ENCODE measurements at regions not wholly inside any gene's neighbourhood (a gene's known extent, or its start where the extent isn't known, plus 50 kb on each side); places are given as distances from the start of the nearest gene placed in this dataset.
"Not testable (repeated sequence)": the region's sequence is repeated elsewhere in the genome, so short reads cannot be mapped to it uniquely, and the experiment has no call there.

GRCh38 chr7:81408728-81409127 is 361.1 kb downstream of the HGF start:
- no peak overlapping the region for H3K4me3 ChIP-seq
- H3K27me3 ChIP-seq = no peaks in the 10 kb centered on the region
- no peaks in the 10 kb centered on the region for H3K4me1 ChIP-seq
- no peak overlapping the region for H3K9ac ChIP-seq
- no peak overlapping the region for H3K27ac ChIP-seq
- H4K20me1 ChIP-seq = no peaks in the 10 kb centered on the region
- TF ChIP-seq Cebpa-rat (IDR thresholded peaks at IDR 0.05) = no peak
- H3K4me2 ChIP-seq = no peak overlapping the region
- no peaks in the 10 kb centered on the region; a peak in 2 of 22 replicates for H3K9me3 ChIP-seq (replicated peaks in 1 of 11)
- no peaks in the 10 kb centered on the region for H3K36me3 ChIP-seq

DNA sequence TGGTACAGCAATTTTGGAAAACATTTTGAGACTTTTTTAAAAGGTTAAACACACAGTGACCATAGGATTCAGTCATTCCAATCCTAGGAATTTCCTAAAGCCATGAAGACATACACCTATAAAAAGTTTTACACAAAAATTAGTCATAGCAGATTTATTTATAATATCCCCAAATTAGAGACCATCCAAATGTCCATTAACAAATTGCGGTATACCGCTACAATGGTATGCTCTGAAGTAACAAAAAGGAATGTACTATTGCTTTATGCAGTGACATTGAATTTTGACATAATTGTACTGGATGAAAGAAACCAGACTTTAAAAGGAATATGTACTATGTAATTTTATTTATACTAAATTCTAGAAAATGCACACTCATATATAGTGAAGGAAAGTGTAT is 362.8 kb downstream of the HGF start:
- TF ChIP-seq Cebpa-rat (IDR thresholded peaks at IDR 0.05) = no peak

GRCh38 chr7:81404669-81405068 is 365.2 kb downstream of the HGF start:
- H3K9ac ChIP-seq = no peak overlapping the region
- H3K4me1 ChIP-seq = no peaks in the 10 kb centered on the region
- no peak overlapping the region for H3K4me3 ChIP-seq
- no peak overlapping the region for H3K27ac ChIP-seq
- H4K20me1 ChIP-seq = no peaks in the 10 kb centered on the region
- no peaks in the 10 kb centered on the region for H3K36me3 ChIP-seq
- no peaks in the 10 kb centered on the region for H3K27me3 ChIP-seq
- H3K4me2 ChIP-seq = no peak overlapping the region
- no peak for TF ChIP-seq Cebpa-rat (IDR thresholded peaks at IDR 0.05)
- no peaks in the 10 kb centered on the region; a peak in 2 of 22 replicates for H3K9me3 ChIP-seq (replicated peaks in 1 of 11)

More for the DNA sequence above, 362.8 kb downstream of the HGF start:
- Histone ChIP-seq H3K27me3 (no peaks in the 10 kb centered on the region), H3K36me3 (no peaks in the 10 kb centered on the region), H4K20me1 (no peaks in the 10 kb centered on the region), H3K27ac (no peak overlapping the region), H3K4me1 (no peaks in the 10 kb centered on the region), H3K4me2 (no peak overlapping the region), H3K4me3 (no peak overlapping the region), H3K9me3 (replicated peaks in 1 of 11) (no peaks in the 10 kb centered on the region; a peak in 2 of 22 replicates), H3K9ac (no peak overlapping the region)

DNA sequence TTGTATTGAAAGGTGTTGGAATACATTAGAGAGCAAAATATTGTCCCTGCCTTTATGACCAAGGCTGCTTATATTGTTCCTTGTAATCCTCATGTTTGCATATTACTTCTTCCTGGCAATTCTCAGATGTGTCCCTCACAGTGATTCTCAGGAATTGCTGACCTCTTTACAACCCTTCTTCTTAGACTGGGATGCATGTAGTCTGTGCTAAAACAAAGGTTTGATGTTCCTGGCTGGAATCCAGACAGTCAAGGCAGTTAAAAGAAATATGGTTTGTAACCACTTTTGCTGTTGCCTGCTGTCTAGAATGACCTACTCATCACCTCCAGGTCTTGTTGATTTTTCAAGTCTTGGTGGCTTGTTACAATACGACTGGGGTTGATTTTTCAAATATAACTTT is 367.6 kb downstream of the HGF start:
- H3K4me1 ChIP-seq = no peaks in the 10 kb centered on the region
- no peak overlapping the region for H3K4me2 ChIP-seq
- H3K9me3 ChIP-seq (replicated peaks in 1 of 11) = no peaks in the 10 kb centered on the region; a peak in 2 of 22 replicates
- no peaks in the 10 kb centered on the region for H4K20me1 ChIP-seq
- no peak overlapping the region for H3K9ac ChIP-seq
- H3K27me3 ChIP-seq = no peaks in the 10 kb centered on the region
- TF ChIP-seq Cebpa-rat (IDR thresholded peaks at IDR 0.05) = no peak
- H3K36me3 ChIP-seq = no peaks in the 10 kb centered on the region
- H3K27ac ChIP-seq = no peak overlapping the region
- H3K4me3 ChIP-seq = no peak overlapping the region

GRCh38 chr7:81399471-81399870 is 370.4 kb downstream of the HGF start:
- TF ChIP-seq Cebpa-rat (IDR thresholded peaks at IDR 0.05) = no peak
- H3K4me3 ChIP-seq = no peak overlapping the region
- no peaks in the 10 kb centered on the region for H3K27me3 ChIP-seq
- no peak overlapping the region for H3K4me2 ChIP-seq
- H3K36me3 ChIP-seq = no peaks in the 10 kb centered on the region
- no peak overlapping the region for H3K27ac ChIP-seq
- H3K9me3 ChIP-seq (replicated peaks in 1 of 11) = no peaks in the 10 kb centered on the region; a peak in 2 of 22 replicates
- no peaks in the 10 kb centered on the region for H4K20me1 ChIP-seq
- H3K9ac ChIP-seq = no peak overlapping the region
- no peaks in the 10 kb centered on the region for H3K4me1 ChIP-seq

DNA sequence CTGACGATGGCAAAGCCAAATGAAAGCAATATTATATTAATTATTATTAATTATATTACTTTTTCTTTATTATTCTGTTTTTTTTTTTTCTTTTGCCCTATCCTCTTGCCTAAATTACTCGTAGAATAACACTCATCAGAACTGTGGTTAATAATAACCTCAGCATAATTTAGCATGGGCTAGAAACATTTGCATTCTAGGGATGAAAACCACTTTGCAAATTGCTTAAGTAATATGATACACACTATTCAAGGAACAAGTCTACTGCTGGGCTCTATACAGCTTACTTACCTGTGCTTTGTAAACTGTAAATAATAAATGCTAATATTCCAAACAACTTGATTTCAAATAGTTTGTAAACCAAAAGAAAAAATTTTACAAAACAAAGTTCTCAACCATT is 375.8 kb downstream of the HGF start:
- H3K27me3 ChIP-seq = no peaks in the 10 kb centered on the region
- no peak overlapping the region for H3K4me3 ChIP-seq
- no peaks in the 10 kb centered on the region for H3K9me3 ChIP-seq (replicated peaks in 1 of 11)
- H3K4me1 ChIP-seq = no peaks in the 10 kb centered on the region
- no peak overlapping the region for H3K4me2 ChIP-seq
- H3K36me3 ChIP-seq = no peaks in the 10 kb centered on the region
- H3K27ac ChIP-seq = no peak overlapping the region
- no peak overlapping the region for H3K9ac ChIP-seq
- H4K20me1 ChIP-seq = no peaks in the 10 kb centered on the region
- no peak for TF ChIP-seq Cebpa-rat (IDR thresholded peaks at IDR 0.05)

DNA sequence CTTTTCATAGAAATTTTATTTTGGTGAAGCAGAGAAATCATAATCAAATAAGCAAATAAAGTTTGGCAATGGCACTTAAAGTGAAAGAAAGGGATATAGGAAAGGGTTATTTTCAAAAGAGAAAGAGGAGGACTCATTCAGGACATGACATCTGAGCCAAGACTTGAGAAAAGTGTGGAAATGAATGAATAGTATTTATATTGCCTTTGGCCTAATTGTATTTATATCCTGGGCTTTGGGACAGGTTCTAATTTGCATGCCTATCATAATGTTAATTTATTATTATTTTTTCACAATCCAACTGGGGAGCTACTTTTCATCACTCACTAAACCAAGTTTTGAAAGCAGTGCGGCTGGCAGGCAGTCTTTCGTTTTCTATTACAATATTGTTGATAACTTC is 376.8 kb downstream of the HGF start:
- no peaks in the 10 kb centered on the region for H3K9me3 ChIP-seq (replicated peaks in 1 of 11)
- H3K36me3 ChIP-seq = no peaks in the 10 kb centered on the region
- H3K27me3 ChIP-seq = no peaks in the 10 kb centered on the region
- H3K27ac ChIP-seq = no peak overlapping the region
- no peaks in the 10 kb centered on the region for H4K20me1 ChIP-seq
- no peak overlapping the region for H3K4me2 ChIP-seq
- no peaks in the 10 kb centered on the region for H3K4me1 ChIP-seq
- no peak overlapping the region for H3K9ac ChIP-seq
- no peak for TF ChIP-seq Cebpa-rat (IDR thresholded peaks at IDR 0.05)
- no peak overlapping the region for H3K4me3 ChIP-seq

DNA sequence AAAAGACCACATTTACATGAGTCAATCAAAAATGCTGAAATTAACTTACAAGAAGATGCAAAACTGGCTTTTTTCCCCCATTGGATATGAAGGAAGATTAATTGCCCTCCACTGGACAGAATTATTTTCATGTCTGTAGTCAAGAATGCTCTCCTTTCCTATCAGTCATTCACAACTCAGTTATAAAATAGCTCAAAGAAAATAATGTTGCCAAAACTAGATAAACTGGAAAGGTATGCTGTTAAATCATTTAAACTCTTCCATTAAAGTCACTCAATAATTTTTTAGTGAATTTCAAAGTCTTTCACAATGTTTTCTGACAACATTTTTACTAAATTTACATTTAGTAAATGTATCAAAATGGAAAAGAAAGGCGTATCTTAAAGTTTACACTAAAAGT is 384.5 kb downstream of the HGF start:
- no peak for TF ChIP-seq Cebpa-rat (IDR thresholded peaks at IDR 0.05)
- H3K4me1 ChIP-seq = peaks cover 0 to 9% (median 3%) of the 10 kb centered on the region in 10 experiments; a peak in 6 of 20 replicates
- H3K27me3 ChIP-seq = no peaks in the 10 kb centered on the region
- no peak overlapping the region for H3K4me2 ChIP-seq
- H3K36me3 ChIP-seq = no peaks in the 10 kb centered on the region
- no peak overlapping the region for H3K4me3 ChIP-seq
- H3K9ac ChIP-seq = no peak overlapping the region
- H4K20me1 ChIP-seq = no peaks in the 10 kb centered on the region
- H3K9me3 ChIP-seq (replicated peaks in 1 of 11) = no peaks in the 10 kb centered on the region
- H3K27ac ChIP-seq = no peak overlapping the region

GRCh38 chr7:81383846-81384245 is 386.0 kb downstream of the HGF start:
- Histone ChIP-seq H3K4me3 (no peak overlapping the region), H3K9ac (no peak overlapping the region), H3K9me3 (replicated peaks in 1 of 11) (no peaks in the 10 kb centered on the region), H3K36me3 (no peaks in the 10 kb centered on the region), H4K20me1 (no peaks in the 10 kb centered on the region), H3K27me3 (no peaks in the 10 kb centered on the region), H3K4me2 (no peak overlapping the region), H3K4me1 (peaks cover 0 to 9% (median 3%) of the 10 kb centered on the region in 10 experiments; a peak in 6 of 20 replicates), H3K27ac (no peak overlapping the region)
- TF ChIP-seq Cebpa-rat (IDR thresholded peaks at IDR 0.05) = no peak

- H3K4me2 ChIP-seq; H4K20me1 ChIP-seq; H3K4me3 ChIP-seq; H3K27ac ChIP-seq; H3K36me3 ChIP-seq; H3K9ac ChIP-seq; H3K27me3 ChIP-seq; H3K4me1 ChIP-seq; H3K9me3 ChIP-seq (replicated peaks in 1 of 11): not testable (repeated sequence)
Observed at GRCh38 chr7:81374641-81375040, 395.2 kb downstream of the HGF start.

GRCh38 chr7:81370822-81371221 is 399.0 kb downstream of the HGF start:
- Histone ChIP-seq H3K36me3 (no peaks in the 10 kb centered on the region), H3K9ac (no peak overlapping the region), H4K20me1 (no peaks in the 10 kb centered on the region), H3K4me3 (no peak overlapping the region), H3K27me3 (no peaks in the 10 kb centered on the region), H3K27ac (no peak overlapping the region), H3K9me3 (replicated peaks in 1 of 11) (no peaks in the 10 kb centered on the region), H3K4me2 (no peak overlapping the region), H3K4me1 (no peaks in the 10 kb centered on the region)
- TF ChIP-seq Cebpa-rat (IDR thresholded peaks at IDR 0.05) = no peak
